ENCODE measurements at regions not wholly inside any gene's neighbourhood (a gene's known extent, or its start where the extent isn't known, plus 50 kb on each side); places are given as distances from the start of the nearest gene placed in this dataset.
A peak's percentile ranks its signal among the peaks of the same experiment; 100 is the strongest.

- no peak for TF ChIP-seq ATF2 (CRISPR knock-in tag; IDR thresholded peaks at IDR 0.05; ENCODE audit: borderline replicate concordance, low read depth)
- TF ChIP-seq ERG (CRISPR knock-in tag; IDR thresholded peaks at IDR 0.05) = no peak
- no peak for TF ChIP-seq TEAD1 (CRISPR knock-in tag; IDR thresholded peaks at IDR 0.05)
These were observed 682.0 kb downstream of the MTRR start (continued) for GRCh38 chr5:8550921-8551320.

GRCh38 chr5:8553364-8553763, 684.4 kb downstream of the MTRR start:
- peaks cover 26% of the 10 kb centered on the region for H3K9me3 Mint-ChIP-seq
- TF ChIP-seq ATF3 (CRISPR knock-in tag; conservative IDR thresholded peaks at IDR 0.05) (no peak), HMGA2 (CRISPR knock-in tag; IDR thresholded peaks at IDR 0.05) (peak; percentile 93)
- H3K4me3 Mint-ChIP-seq = no peak overlapping the region
- no peak for ATAC-seq
- no peaks in the 10 kb centered on the region for H3K4me1 Mint-ChIP-seq
- CTCF ChIA-PET = no interaction called here
- H3K27ac Mint-ChIP-seq = no peak overlapping the region
- DNase-seq (ENCODE audit: low spot score) = no peak
- peaks cover 18% of the 10 kb centered on the region for H3K36me3 Mint-ChIP-seq
- POLR2A ChIA-PET = no interaction called here
- no peaks in the 10 kb centered on the region; the same call in 1 of the 2 replicates for H3K27me3 Mint-ChIP-seq (ENCODE audit: low read depth)

GRCh38 chr5:8557728-8558127, 688.8 kb downstream of the MTRR start:
- no peaks in the 10 kb centered on the region; the same call in 1 of the 2 replicates for H3K27me3 Mint-ChIP-seq (ENCODE audit: low read depth)
- H3K4me1 Mint-ChIP-seq = peaks cover 6% of the 10 kb centered on the region; the same call in 1 of the 2 replicates
- H3K27ac Mint-ChIP-seq = no peak overlapping the region
- ChIA-PET CTCF (interaction anchor here (1.3 kb wide), 1 partner anchor 942 kb away, joined by 3 read pairs; no protein-coding TSS in a partner anchor), POLR2A (no interaction called here)
- DNase-seq (ENCODE audit: low spot score) (no peak), ATAC-seq (no peak)
- H3K36me3 Mint-ChIP-seq = peaks cover 18% of the 10 kb centered on the region
- H3K4me3 Mint-ChIP-seq = no peak overlapping the region
- TF ChIP-seq ZNF121 (CRISPR knock-in tag; IDR thresholded peaks at IDR 0.05) = no peak
- H3K9me3 Mint-ChIP-seq = peaks cover 32% of the 10 kb centered on the region

GRCh38 chr5:8560776-8561175, 691.8 kb downstream of the MTRR start:
- Mint-ChIP-seq H3K4me1 (peaks cover 6% of the 10 kb centered on the region; the same call in 1 of the 2 replicates), H3K27me3 (ENCODE audit: low read depth) (no peaks in the 10 kb centered on the region), H3K9me3 (peaks cover 12% of the 10 kb centered on the region), H3K27ac (no peak overlapping the region), H3K4me3 (no peak overlapping the region), H3K36me3 (no peaks in the 10 kb centered on the region)
- DNase-seq (ENCODE audit: low spot score) (no peak), ATAC-seq (no peak)
- TF ChIP-seq FOXK1 (CRISPR knock-in tag; IDR thresholded peaks at IDR 0.05) = no peak
- no peak for TF ChIP-seq OVOL2 (CRISPR knock-in tag; IDR thresholded peaks at IDR 0.05; ENCODE audit: borderline replicate concordance)
- TF ChIP-seq ESRRA (CRISPR knock-in tag; IDR thresholded peaks at IDR 0.05; ENCODE audit: borderline replicate concordance) = no peak
- TF ChIP-seq ZNF219 (CRISPR knock-in tag; IDR thresholded peaks at IDR 0.05; ENCODE audit: borderline replicate concordance) = no peak
- no peak for TF ChIP-seq ZNF425 (CRISPR knock-in tag; conservative IDR thresholded peaks at IDR 0.05)
- no peak for TF ChIP-seq KAT7 (CRISPR knock-in tag; IDR thresholded peaks at IDR 0.05; ENCODE audit: borderline replicate concordance)
- no peak for TF ChIP-seq RORB (CRISPR knock-in tag; IDR thresholded peaks at IDR 0.05)
- TF ChIP-seq IRF2 (CRISPR knock-in tag; IDR thresholded peaks at IDR 0.05; ENCODE audit: borderline replicate concordance, low read depth) = no peak
- no peak for TF ChIP-seq CDX4 (CRISPR knock-in tag; IDR thresholded peaks at IDR 0.05; ENCODE audit: borderline replicate concordance)
- CTCF ChIA-PET = no interaction called here
- POLR2A ChIA-PET = no interaction called here
